Naive thymus-derived CD8-positive, alpha-beta T cell (primary cell): ENCODE measurements at regions not wholly inside any gene's neighbourhood (a gene's known extent, or its start where the extent isn't known, plus 50 kb on each side); places are given as distances from the start of the nearest gene placed in this dataset.

ENCODE experiments used
- ATAC-seq, 2 donors: fragments of 150-1000 bp; cut with Tn5 transposase in 1 of 2; sonication (Bioruptor Pico), chemical (Tn5 transposase) in 1 of 2; 1 replicate in 1 of 2; 2 replicates in 1 of 2; pipeline ENCODE4 v1.10.0; 2021; ENCODE audit warnings: mild to moderate bottlenecking in 2 of 2, moderate library complexity in 2 of 2
- POLR2A ChIA-PET: fragments of 350-600 bp; sonication (Branson Sonifier 250); formaldehyde crosslinking; loops from one replicate; lab custom pipeline; 2021; ENCODE audit warnings: antibody characterized with exemption; lab: Charles Lee
- DNase-seq, 10 donors: peaks; one replicate each; pipeline versions ENCODE4 v3.0.0 to v3.0.0-alpha.2; 2020 to 2022
- H3K27ac Mint-ChIP-seq, 10 donors: one replicate each; pipeline ENCODE4 v1.8.0; 2020 to 2022; ENCODE audit warnings: mild to moderate bottlenecking in 10 of 10, mixed read lengths in 10 of 10, moderate library complexity in 4 of 10, inconsistent platforms in 1 of 10
- H3K27me3 Mint-ChIP-seq, 5 donors: one replicate each; pipeline ENCODE4 v1.8.0; 2021 to 2022; ENCODE audit warnings: mixed read lengths in 5 of 5
- H3K36me3 Mint-ChIP-seq, 3 donors: one replicate each; pipeline ENCODE4 v1.8.0; 2020 to 2022; ENCODE audit warnings: mixed read lengths in 3 of 3, mild to moderate bottlenecking in 2 of 3, inconsistent platforms in 1 of 3
- H3K4me1 Mint-ChIP-seq, 4 donors: one replicate each; pipeline ENCODE4 v1.8.0; 2021 to 2022; ENCODE audit warnings: mixed read lengths in 4 of 4
- H3K4me3 Mint-ChIP-seq, 10 donors: one replicate each; pipeline ENCODE4 v1.8.0; 2020 to 2022; ENCODE audit warnings: mild to moderate bottlenecking in 10 of 10, mixed read lengths in 10 of 10, moderate library complexity in 6 of 10, inconsistent platforms in 1 of 10
- H3K9me3 Mint-ChIP-seq, 9 donors: one replicate each; pipeline ENCODE4 v1.8.0; 2020 to 2022; ENCODE audit warnings: mixed read lengths in 9 of 9, mild to moderate bottlenecking in 3 of 9, inconsistent platforms in 1 of 9, moderate library complexity in 1 of 9

- H3K27ac Mint-ChIP-seq: no peak overlapping the region
- no peak for ATAC-seq
- POLR2A ChIA-PET: no interaction called here
Observed at GRCh38 chrX:93332329-93332728, 341.0 kb downstream of the NAP1L3 start.

GRCh38 chrX:93322110-93322509, 351.3 kb downstream of the NAP1L3 start:
- Mint-ChIP-seq H3K27me3 (peaks cover 0 to 3% (median 0%) of the 10 kb centered on the region in 5 donors), H3K4me3 (no peak overlapping the region), H3K27ac (no peak overlapping the region), H3K9me3 (peaks cover 0 to 4% (median 0%) of the 10 kb centered on the region in 9 donors), H3K36me3 (no peaks in the 10 kb centered on the region), H3K4me1 (no peaks in the 10 kb centered on the region)
- POLR2A ChIA-PET: no interaction called here
- ATAC-seq: no peak
- no peak for DNase-seq

More at GRCh38 chrX:93332329-93332728, 341.0 kb downstream of the NAP1L3 start:
- DNase-seq: no peak
- H3K27me3 Mint-ChIP-seq: no peaks in the 10 kb centered on the region
- no peaks in the 10 kb centered on the region for H3K36me3 Mint-ChIP-seq
- peaks cover 0 to 4% (median 0%) of the 10 kb centered on the region in 9 donors for H3K9me3 Mint-ChIP-seq
- no peak overlapping the region for H3K4me3 Mint-ChIP-seq
- H3K4me1 Mint-ChIP-seq: no peaks in the 10 kb centered on the region

GRCh38 chrX:93319609-93320008, 353.8 kb downstream of the NAP1L3 start:
- Mint-ChIP-seq H3K36me3 (no peaks in the 10 kb centered on the region), H3K27me3 (peaks cover 0 to 3% (median 0%) of the 10 kb centered on the region in 5 donors), H3K4me1 (no peaks in the 10 kb centered on the region), H3K4me3 (no peak overlapping the region), H3K9me3 (peaks cover 0 to 14% (median 0%) of the 10 kb centered on the region in 9 donors), H3K27ac (no peak overlapping the region)
- POLR2A ChIA-PET: no interaction called here
- DNase-seq: no peak
- no peak for ATAC-seq
